Panc1 (cell line): ENCODE measurements at regions not wholly inside any gene's neighbourhood (a gene's known extent, or its start where the extent isn't known, plus 50 kb on each side); places are given as distances from the start of the nearest gene placed in this dataset.

Source experiments
- ATAC-seq: fragments of 200-7000 bp; cut with Tn5 transposase; 2 replicates; pipeline ENCODE4 v1.9.1; 2020; ENCODE audit warnings: mild to moderate bottlenecking, moderate library complexity
- BruUV-seq: library from RNA; stranded (reverse); fragments of 400-500 nt; replicated peaks from 2 replicates; lab custom pipeline; 2021; lab: Mats Ljungman, UMichigan
- CTCF ChIA-PET: fragments of 300-600 bp; sonication (Branson Sonifier 250); formaldehyde crosslinking; loops from one replicate; lab custom pipeline; 2022; ENCODE audit warnings: antibody characterized with exemption; lab: Charles Lee
- POLR2A ChIA-PET: fragments of 300-600 bp; sonication (Branson Sonifier 250); formaldehyde crosslinking; loops from one replicate; lab custom pipeline; 2022; ENCODE audit warnings: antibody characterized with exemption; lab: Charles Lee
- DNase-seq: peaks from one replicate; pipeline ENCODE4 v3.0.0-alpha.2; 2010; ENCODE audit warnings: low read depth, low spot score
- H3K27ac ChIP-seq: 2 replicates; pipeline ENCODE4 v1.5.1; 2011; ENCODE audit warnings: mild to moderate bottlenecking, low read length, inconsistent platforms
- H3K27me3 ChIP-seq: fragments of 200-500 bp; sonication (Bioruptor generic); 2 replicates; pipeline ENCODE4 v1.6.0; 2014; ENCODE audit warnings: low read length, inconsistent platforms; ENCODE audit not compliant: control insufficient read depth, insufficient read depth
- H3K36me3 ChIP-seq: fragments of 200-500 bp; sonication (Bioruptor generic); 2 replicates; pipeline ENCODE4 v1.5.1; 2014; ENCODE audit warnings: inconsistent platforms, mild to moderate bottlenecking, low read length, moderate library complexity; ENCODE audit not compliant: control insufficient read depth, insufficient read depth
- H3K4me1 ChIP-seq: 2 replicates; pipeline ENCODE4 v1.5.1; 2011; ENCODE audit warnings: inconsistent platforms, mild to moderate bottlenecking, low read length, moderate library complexity; ENCODE audit not compliant: control insufficient read depth, insufficient read depth
- H3K4me3 ChIP-seq, 2 experiments: 2 replicates each; pipeline ENCODE4 v1.5.1; 2011 to 2012; ENCODE audit warnings: low read depth in 2 of 2, low read length in 2 of 2, mild to moderate bottlenecking in 2 of 2, inconsistent platforms in 1 of 2, moderate library complexity in 1 of 2
- H3K9me3 ChIP-seq: fragments of 200-500 bp; sonication (Bioruptor generic); 2 replicates; pipeline ENCODE4 v1.5.1; 2014; ENCODE audit warnings: low read depth, mild to moderate bottlenecking, inconsistent platforms, low read length, moderate library complexity; ENCODE audit not compliant: control insufficient read depth, insufficient read depth
- POLR2AphosphoS5 ChIP-seq: IDR thresholded peaks from 2 replicates; pipeline ENCODE4 v1.6.1; 2012; ENCODE audit warnings: mild to moderate bottlenecking, low read depth, low read length, moderate library complexity
- SIN3A ChIP-seq: IDR thresholded peaks from 2 replicates; pipeline ENCODE4 v1.6.1; 2012; ENCODE audit warnings: low read depth, mild to moderate bottlenecking, low read length, moderate library complexity, borderline replicate concordance; ENCODE audit not compliant: insufficient read depth
- TCF7L2 ChIP-seq: IDR thresholded peaks from 2 replicates; pipeline ENCODE4 v1.6.1; 2011; ENCODE audit warnings: mild to moderate bottlenecking, low read depth, low read length, inconsistent platforms
- in situ Hi-C: cut with HindIII; loops from 2 replicates; pipeline ENCODE4 v1.10.0; 2016; ENCODE audit warnings: low sequenced_read_pairs, low pct_unique_long_range_greater_than_20kb
- intact Hi-C: fragments of 100-400 bp; cut with micrococcal nuclease; formaldehyde crosslinking; loops from one replicate; pipeline ENCODE4 v1.10.0; 2022; ENCODE audit not compliant: unreplicated experiment
- TF ChIP-seq, protein P1 (sequence below): fragments of 450-650 bp; IDR thresholded peaks from 2 replicates; pipeline ENCODE4 v1.5.1; 2017; ENCODE audit warnings: mild to moderate bottlenecking
- TF ChIP-seq, protein P2 (sequence below), 2 experiments: IDR thresholded peaks; 2 replicates each; pipeline ENCODE4 v1.6.1; 2011 to 2012; ENCODE audit warnings: low read depth in 2 of 2, control low read depth in 1 of 2, low read length in 1 of 2, mild to moderate bottlenecking in 1 of 2, moderate library complexity in 1 of 2; ENCODE audit not compliant: insufficient read depth in 1 of 2

DNA sequence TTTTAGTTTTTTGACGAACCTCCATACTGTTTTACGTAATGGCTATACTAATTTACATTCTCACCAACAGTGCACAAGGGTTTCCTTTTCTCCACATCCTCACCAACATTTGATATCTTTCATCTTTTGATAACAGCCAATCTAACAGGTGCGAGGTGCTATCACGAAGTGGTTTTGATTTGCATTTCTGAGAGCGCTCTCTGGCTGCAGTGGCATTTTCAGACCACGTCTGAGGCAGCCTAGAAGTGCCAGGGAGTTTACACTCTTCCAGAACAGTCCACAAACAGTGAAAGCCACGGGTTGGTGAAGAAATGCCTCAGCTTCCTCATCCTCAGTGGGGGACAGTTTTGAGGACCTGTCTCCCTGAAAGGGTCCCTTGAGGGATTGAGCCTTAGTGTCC lies 471.0 kb downstream of the BCOR start:
- ChIA-PET CTCF (no interaction called here), POLR2A (no interaction called here)
- Histone ChIP-seq H3K4me1 (no peaks in the 10 kb centered on the region), H3K9me3 (no peaks in the 10 kb centered on the region), H3K36me3 (no peaks in the 10 kb centered on the region), H3K27me3 (no peaks in the 10 kb centered on the region), H3K27ac (no peak overlapping the region), H3K4me3 (no peak overlapping the region)
- intact Hi-C loops: no loop called here
- BruUV-seq: no TSS peak
- ATAC-seq (no peak), DNase-seq (no peak)
- in situ Hi-C loops: no loop called here
- TF ChIP-seq, protein P1, sequence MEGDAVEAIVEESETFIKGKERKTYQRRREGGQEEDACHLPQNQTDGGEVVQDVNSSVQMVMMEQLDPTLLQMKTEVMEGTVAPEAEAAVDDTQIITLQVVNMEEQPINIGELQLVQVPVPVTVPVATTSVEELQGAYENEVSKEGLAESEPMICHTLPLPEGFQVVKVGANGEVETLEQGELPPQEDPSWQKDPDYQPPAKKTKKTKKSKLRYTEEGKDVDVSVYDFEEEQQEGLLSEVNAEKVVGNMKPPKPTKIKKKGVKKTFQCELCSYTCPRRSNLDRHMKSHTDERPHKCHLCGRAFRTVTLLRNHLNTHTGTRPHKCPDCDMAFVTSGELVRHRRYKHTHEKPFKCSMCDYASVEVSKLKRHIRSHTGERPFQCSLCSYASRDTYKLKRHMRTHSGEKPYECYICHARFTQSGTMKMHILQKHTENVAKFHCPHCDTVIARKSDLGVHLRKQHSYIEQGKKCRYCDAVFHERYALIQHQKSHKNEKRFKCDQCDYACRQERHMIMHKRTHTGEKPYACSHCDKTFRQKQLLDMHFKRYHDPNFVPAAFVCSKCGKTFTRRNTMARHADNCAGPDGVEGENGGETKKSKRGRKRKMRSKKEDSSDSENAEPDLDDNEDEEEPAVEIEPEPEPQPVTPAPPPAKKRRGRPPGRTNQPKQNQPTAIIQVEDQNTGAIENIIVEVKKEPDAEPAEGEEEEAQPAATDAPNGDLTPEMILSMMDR: no peak
- TF ChIP-seq SIN3A: no peak
- no peak for TF ChIP-seq POLR2AphosphoS5
- TF ChIP-seq, protein P2, sequence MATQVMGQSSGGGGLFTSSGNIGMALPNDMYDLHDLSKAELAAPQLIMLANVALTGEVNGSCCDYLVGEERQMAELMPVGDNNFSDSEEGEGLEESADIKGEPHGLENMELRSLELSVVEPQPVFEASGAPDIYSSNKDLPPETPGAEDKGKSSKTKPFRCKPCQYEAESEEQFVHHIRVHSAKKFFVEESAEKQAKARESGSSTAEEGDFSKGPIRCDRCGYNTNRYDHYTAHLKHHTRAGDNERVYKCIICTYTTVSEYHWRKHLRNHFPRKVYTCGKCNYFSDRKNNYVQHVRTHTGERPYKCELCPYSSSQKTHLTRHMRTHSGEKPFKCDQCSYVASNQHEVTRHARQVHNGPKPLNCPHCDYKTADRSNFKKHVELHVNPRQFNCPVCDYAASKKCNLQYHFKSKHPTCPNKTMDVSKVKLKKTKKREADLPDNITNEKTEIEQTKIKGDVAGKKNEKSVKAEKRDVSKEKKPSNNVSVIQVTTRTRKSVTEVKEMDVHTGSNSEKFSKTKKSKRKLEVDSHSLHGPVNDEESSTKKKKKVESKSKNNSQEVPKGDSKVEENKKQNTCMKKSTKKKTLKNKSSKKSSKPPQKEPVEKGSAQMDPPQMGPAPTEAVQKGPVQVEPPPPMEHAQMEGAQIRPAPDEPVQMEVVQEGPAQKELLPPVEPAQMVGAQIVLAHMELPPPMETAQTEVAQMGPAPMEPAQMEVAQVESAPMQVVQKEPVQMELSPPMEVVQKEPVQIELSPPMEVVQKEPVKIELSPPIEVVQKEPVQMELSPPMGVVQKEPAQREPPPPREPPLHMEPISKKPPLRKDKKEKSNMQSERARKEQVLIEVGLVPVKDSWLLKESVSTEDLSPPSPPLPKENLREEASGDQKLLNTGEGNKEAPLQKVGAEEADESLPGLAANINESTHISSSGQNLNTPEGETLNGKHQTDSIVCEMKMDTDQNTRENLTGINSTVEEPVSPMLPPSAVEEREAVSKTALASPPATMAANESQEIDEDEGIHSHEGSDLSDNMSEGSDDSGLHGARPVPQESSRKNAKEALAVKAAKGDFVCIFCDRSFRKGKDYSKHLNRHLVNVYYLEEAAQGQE (IDR thresholded peaks at IDR 0.05; ENCODE audit: insufficient read depth in 1 of 2, low read depth in 2 of 2, low read length in 1 of 2): no peak
- no peak for TF ChIP-seq TCF7L2

GRCh38 chrX:39627257-39627656 lies 470.5 kb downstream of the BCOR start:
- H3K27me3 ChIP-seq: no peaks in the 10 kb centered on the region
- ATAC-seq (no peak), DNase-seq (no peak)
- in situ Hi-C loops: no loop called here
- no peaks in the 10 kb centered on the region for H3K9me3 ChIP-seq
- H3K4me1 ChIP-seq: no peaks in the 10 kb centered on the region
- H3K36me3 ChIP-seq: no peaks in the 10 kb centered on the region
- TF ChIP-seq, protein P1: no peak
- TF ChIP-seq POLR2AphosphoS5 (no peak), TCF7L2 (no peak), SIN3A (no peak)
- TF ChIP-seq, protein P2 (IDR thresholded peaks at IDR 0.05; ENCODE audit: insufficient read depth in 1 of 2, low read depth in 2 of 2, low read length in 1 of 2): no peak
- ChIA-PET CTCF (no interaction called here), POLR2A (no interaction called here)
- intact Hi-C loops: no loop called here
- H3K4me3 ChIP-seq: no peak overlapping the region
- H3K27ac ChIP-seq: no peak overlapping the region
- no TSS peak for BruUV-seq
